ENCODE measurements at regions not wholly inside any gene's neighbourhood (a gene's known extent, or its start where the extent isn't known, plus 50 kb on each side); places are given as distances from the start of the nearest gene placed in this dataset.

GRCh38 chr2:82234283-82234874, 1929.8 kb upstream of the LRRTM1 start:
- H3F3A ChIP-seq (ENCODE audit: control insufficient read depth, insufficient read depth) = no peaks in the 10 kb centered on the region
- H3K79me2 ChIP-seq (ENCODE audit: control insufficient read depth, low read length) = no peaks in the 10 kb centered on the region
- H3K36me3 ChIP-seq (ENCODE audit: control insufficient read depth, low read length) = no peaks in the 10 kb centered on the region
- no peak overlapping the region for H3K4me3 ChIP-seq (ENCODE audit: low read length)
- no peaks in the 10 kb centered on the region for H4K20me1 ChIP-seq (ENCODE audit: control insufficient read depth, insufficient read depth, low read depth, low read length)
- H3K27ac ChIP-seq (ENCODE audit: low read depth, low read length) = no peak overlapping the region
- no peak overlapping the region for H3K4me2 ChIP-seq (ENCODE audit: low read length)
- H3K27me3 ChIP-seq (ENCODE audit: control insufficient read depth, low read length) = no peaks in the 10 kb centered on the region
- H3K9me2 ChIP-seq (replicated peaks; ENCODE audit: control insufficient read depth, low read length) = no peaks in the 10 kb centered on the region
- TF ChIP-seq EZH2phosphoT487 (IDR thresholded peaks at IDR 0.05; ENCODE audit: borderline replicate concordance, low read length) = no peak
- no peaks in the 10 kb centered on the region for H3K9me3 ChIP-seq (ENCODE audit: control insufficient read depth, insufficient read depth, low read length)
- no peaks in the 10 kb centered on the region for H3K4me1 ChIP-seq (ENCODE audit: control insufficient read depth, low read length)

- Histone ChIP-seq H3K4me3 (ENCODE audit: low read length) (no peak overlapping the region), H3K27ac (ENCODE audit: low read depth, low read length) (no peak overlapping the region), H3F3A (ENCODE audit: control insufficient read depth, insufficient read depth) (no peaks in the 10 kb centered on the region), H3K9me3 (ENCODE audit: control insufficient read depth, insufficient read depth, low read length) (no peaks in the 10 kb centered on the region), H4K20me1 (ENCODE audit: control insufficient read depth, insufficient read depth, low read depth, low read length) (no peaks in the 10 kb centered on the region), H3K4me1 (ENCODE audit: control insufficient read depth, low read length) (no peaks in the 10 kb centered on the region), H3K9me2 (replicated peaks; ENCODE audit: control insufficient read depth, low read length) (no peaks in the 10 kb centered on the region), H3K36me3 (ENCODE audit: control insufficient read depth, low read length) (no peaks in the 10 kb centered on the region), H3K27me3 (ENCODE audit: control insufficient read depth, low read length) (no peaks in the 10 kb centered on the region), H3K79me2 (ENCODE audit: control insufficient read depth, low read length) (no peaks in the 10 kb centered on the region), H3K4me2 (ENCODE audit: low read length) (no peak overlapping the region)
- no peak for TF ChIP-seq CTCF (IDR thresholded peaks at IDR 0.05; ENCODE audit: low read depth, low read length, poor library complexity, severe bottlenecking)
- no peak for TF ChIP-seq EZH2phosphoT487 (IDR thresholded peaks at IDR 0.05; ENCODE audit: borderline replicate concordance, low read length)
Observed at GRCh38 chr2:82233806-82234205, 1929.3 kb upstream of the LRRTM1 start.

GRCh38 chr2:82230406-82230805, 1925.9 kb upstream of the LRRTM1 start:
- TF ChIP-seq CTCF (IDR thresholded peaks at IDR 0.05; ENCODE audit: low read depth, low read length, poor library complexity, severe bottlenecking) (no peak), EZH2phosphoT487 (IDR thresholded peaks at IDR 0.05; ENCODE audit: borderline replicate concordance, low read length) (no peak)
- Histone ChIP-seq H3K4me3 (ENCODE audit: low read length) (no peak overlapping the region), H3K36me3 (ENCODE audit: control insufficient read depth, low read length) (no peaks in the 10 kb centered on the region), H3K27me3 (ENCODE audit: control insufficient read depth, low read length) (no peaks in the 10 kb centered on the region), H3K27ac (ENCODE audit: low read depth, low read length) (no peak overlapping the region), H3K79me2 (ENCODE audit: control insufficient read depth, low read length) (no peaks in the 10 kb centered on the region), H3K9me3 (ENCODE audit: control insufficient read depth, insufficient read depth, low read length) (no peaks in the 10 kb centered on the region), H3K4me2 (ENCODE audit: low read length) (no peak overlapping the region), H3K4me1 (ENCODE audit: control insufficient read depth, low read length) (no peaks in the 10 kb centered on the region), H4K20me1 (ENCODE audit: control insufficient read depth, insufficient read depth, low read depth, low read length) (no peaks in the 10 kb centered on the region), H3F3A (ENCODE audit: control insufficient read depth, insufficient read depth) (no peaks in the 10 kb centered on the region), H3K9me2 (replicated peaks; ENCODE audit: control insufficient read depth, low read length) (no peaks in the 10 kb centered on the region)

GRCh38 chr2:82226441-82226840, 1921.9 kb upstream of the LRRTM1 start:
- Histone ChIP-seq H3K4me2 (ENCODE audit: low read length) (no peak overlapping the region), H4K20me1 (ENCODE audit: control insufficient read depth, insufficient read depth, low read depth, low read length) (no peaks in the 10 kb centered on the region), H3K4me1 (ENCODE audit: control insufficient read depth, low read length) (no peaks in the 10 kb centered on the region), H3K27ac (ENCODE audit: low read depth, low read length) (no peak overlapping the region), H3K27me3 (ENCODE audit: control insufficient read depth, low read length) (no peaks in the 10 kb centered on the region), H3F3A (ENCODE audit: control insufficient read depth, insufficient read depth) (no peaks in the 10 kb centered on the region), H3K4me3 (ENCODE audit: low read length) (no peak overlapping the region), H3K36me3 (ENCODE audit: control insufficient read depth, low read length) (no peaks in the 10 kb centered on the region), H3K9me2 (replicated peaks; ENCODE audit: control insufficient read depth, low read length) (no peaks in the 10 kb centered on the region), H3K9me3 (ENCODE audit: control insufficient read depth, insufficient read depth, low read length) (no peaks in the 10 kb centered on the region; the same call in 1 of the 2 replicates), H3K79me2 (ENCODE audit: control insufficient read depth, low read length) (no peaks in the 10 kb centered on the region)
- TF ChIP-seq EZH2phosphoT487 (IDR thresholded peaks at IDR 0.05; ENCODE audit: borderline replicate concordance, low read length) (no peak), CTCF (IDR thresholded peaks at IDR 0.05; ENCODE audit: low read depth, low read length, poor library complexity, severe bottlenecking) (no peak)

Measured in DOHH2 (cell line).